Stimulated activated CD4-positive, alpha-beta T cell treated with anti-CD3 and anti-CD28 coated beads, Interleukin-4, amount 100 ng/mL, for 24 hours (primary cell): ENCODE measurements at regions not wholly inside any gene's neighbourhood (a gene's known extent, or its start where the extent isn't known, plus 50 kb on each side); places are given as distances from the start of the nearest gene placed in this dataset.

Source experiments
- DNase-seq: peaks from one replicate; pipeline ENCODE4 v3.0.0-alpha.2; 2020

DNA sequence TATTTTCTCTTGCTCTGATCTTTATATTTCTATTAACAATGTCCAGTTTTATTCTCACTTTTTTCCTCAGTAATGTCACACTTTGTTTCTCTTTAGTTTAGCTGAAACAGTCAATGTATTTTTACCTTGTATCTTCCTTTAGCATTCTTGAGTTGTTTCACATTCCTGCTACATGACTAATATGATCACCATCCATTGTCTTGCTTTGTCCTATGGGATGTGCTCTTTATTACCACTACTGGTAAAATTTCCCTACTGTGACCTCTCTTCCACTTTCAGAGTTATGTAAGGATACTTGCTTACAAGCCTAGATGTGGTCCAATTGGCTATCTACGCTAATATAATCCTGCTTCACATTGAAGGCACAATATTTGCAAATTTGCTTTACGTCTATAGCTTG, 457.9 kb downstream of the PIK3C3 start:
- no peak for DNase-seq

DNA sequence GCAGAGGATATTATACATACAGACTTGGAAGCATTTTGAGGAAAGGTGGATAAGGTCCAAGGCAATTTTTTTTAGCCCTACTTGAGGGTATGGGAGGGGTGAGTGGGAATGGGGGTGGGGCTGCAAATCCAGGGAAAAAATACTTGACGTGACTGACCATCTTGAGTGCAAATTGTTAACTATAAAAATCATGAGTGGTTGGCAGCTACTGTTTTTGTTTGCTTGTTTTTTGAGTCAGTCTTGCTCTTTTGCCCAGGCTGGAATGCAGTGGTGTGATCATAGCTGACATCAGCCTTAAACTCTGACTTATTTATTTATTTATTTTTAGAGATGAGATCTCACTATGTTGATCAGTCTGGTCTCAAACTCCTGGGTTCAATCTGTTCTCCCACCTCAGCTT, 458.8 kb downstream of the PIK3C3 start:
- DNase-seq: no peak

- no peak for DNase-seq
Measured at GRCh38 chr18:42414756-42415454, 459.9 kb downstream of the PIK3C3 start.

DNA sequence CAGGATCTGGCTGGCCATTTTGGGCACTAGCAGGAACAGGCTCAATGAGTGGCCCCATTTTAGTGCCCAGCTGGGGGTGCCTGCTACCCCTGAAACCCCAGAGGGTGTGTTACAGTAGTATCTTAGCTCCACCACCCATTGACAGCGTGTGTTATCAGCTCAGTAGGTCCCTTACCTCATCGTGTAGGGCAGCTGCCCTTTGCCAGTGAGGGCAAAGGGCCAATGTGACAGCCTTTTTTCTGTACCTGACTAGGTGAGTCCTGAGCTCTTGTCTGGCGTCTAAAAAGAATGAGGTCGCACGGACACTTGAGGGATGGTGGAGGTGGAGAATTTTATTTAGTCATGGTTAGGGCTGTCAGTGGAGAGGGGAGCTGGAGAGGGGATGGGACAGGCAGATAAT, 462.2 kb downstream of the PIK3C3 start:
- DNase-seq: no peak

- no peak for DNase-seq
Measured at GRCh38 chr18:42418121-42418520, 463.1 kb downstream of the PIK3C3 start.

- no peak for DNase-seq
Measured at GRCh38 chr18:42425025-42425424, 470.0 kb downstream of the PIK3C3 start.

- no peak for DNase-seq
Measured at GRCh38 chr18:42426496-42427015, 471.5 kb downstream of the PIK3C3 start.

- no peak for DNase-seq
Measured at GRCh38 chr18:42429196-42429595, 474.2 kb downstream of the PIK3C3 start.

GRCh38 chr18:42436222-42436765, 481.3 kb downstream of the PIK3C3 start:
- no peak for DNase-seq

- no peak for DNase-seq
Measured at GRCh38 chr18:42437001-42437400, 482.0 kb downstream of the PIK3C3 start.

DNA sequence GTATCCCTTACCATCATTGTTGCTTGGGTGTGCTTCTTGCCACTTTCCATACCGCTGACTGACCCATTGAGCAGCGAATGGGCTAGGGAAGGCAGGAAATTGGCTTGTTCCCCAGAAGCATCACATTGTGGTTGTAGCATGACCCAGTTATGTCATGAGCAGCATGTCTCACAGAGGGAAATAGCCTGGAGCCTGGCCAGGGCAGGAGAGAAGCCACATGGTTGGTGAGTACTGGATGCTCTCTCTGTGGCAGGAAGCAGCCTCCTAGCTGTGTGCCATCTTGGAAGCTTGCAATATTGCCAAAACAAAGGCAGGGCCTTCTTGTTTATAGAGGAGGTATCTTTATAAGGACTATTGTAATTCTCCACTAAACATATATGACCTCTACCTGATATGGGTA, 482.6 kb downstream of the PIK3C3 start:
- no peak for DNase-seq

DNA sequence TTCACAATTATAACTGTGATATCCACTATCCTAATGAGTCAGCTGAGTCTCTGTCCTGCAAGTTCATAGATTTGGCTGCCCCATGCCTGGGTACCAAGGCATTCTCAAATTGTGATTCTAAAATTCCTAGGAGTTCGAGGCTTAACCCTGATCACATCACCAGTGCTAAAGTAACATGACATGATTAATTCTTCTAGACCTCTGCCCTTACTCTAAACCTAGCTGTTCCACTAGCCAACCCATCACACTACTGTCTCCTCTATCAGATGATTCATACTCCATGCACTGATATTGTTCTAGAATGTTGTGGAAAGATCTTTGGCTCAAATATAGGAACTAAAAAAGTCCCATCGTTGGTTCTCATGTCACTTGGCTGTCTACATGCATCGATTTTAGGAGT, 487.6 kb downstream of the PIK3C3 start:
- no peak for DNase-seq

- DNase-seq: no peak
Measured at GRCh38 chr18:42444349-42444748, 489.3 kb downstream of the PIK3C3 start.

- no peak for DNase-seq
Measured at GRCh38 chr18:42445359-42445758, 490.3 kb downstream of the PIK3C3 start.

GRCh38 chr18:42446195-42446594, 491.2 kb downstream of the PIK3C3 start:
- no peak for DNase-seq

DNA sequence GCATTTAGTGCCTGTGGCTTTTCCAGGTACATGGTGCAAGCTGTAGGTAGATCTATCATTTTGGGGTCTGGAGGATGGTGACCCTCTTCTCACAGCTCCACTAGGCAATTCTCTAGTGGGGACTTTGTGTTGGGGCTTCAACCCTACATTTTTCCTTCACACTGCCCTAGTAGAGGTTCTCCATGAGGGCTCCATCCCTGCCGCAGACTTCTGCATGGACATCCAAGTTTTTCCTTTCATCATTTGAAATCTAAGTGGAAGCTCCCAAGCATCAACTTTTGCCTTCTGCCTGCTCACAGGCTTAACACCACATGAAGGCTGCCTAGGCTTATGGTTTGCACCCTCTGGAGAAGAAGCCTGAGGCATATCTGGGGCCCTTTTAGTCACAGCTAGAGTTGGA, 492.7 kb downstream of the PIK3C3 start:
- no peak for DNase-seq

- no peak for DNase-seq
Measured at GRCh38 chr18:42458226-42458625, 503.2 kb downstream of the PIK3C3 start.

- no peak for DNase-seq
Measured at GRCh38 chr18:42459873-42460272, 504.8 kb downstream of the PIK3C3 start.

DNA sequence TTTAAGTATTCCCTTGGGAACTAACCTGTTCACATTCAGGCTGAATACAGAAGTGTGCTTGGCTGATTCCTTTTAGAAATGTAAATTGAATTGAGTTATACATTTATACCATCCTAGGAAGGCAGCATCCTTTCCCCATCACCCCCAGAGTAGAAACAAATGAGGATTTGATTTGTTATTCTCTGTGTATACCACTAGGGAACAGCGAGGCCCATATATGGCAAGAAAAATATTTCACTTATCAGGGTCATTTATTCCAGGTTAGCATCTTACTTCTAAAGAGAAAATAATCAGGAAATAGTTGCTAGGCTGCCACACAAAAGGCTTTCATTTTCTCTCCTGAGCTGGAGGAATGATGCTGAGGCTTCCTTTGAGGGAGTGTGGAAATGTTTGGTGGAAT, 516.9 kb downstream of the PIK3C3 start:
- no peak for DNase-seq

DNA sequence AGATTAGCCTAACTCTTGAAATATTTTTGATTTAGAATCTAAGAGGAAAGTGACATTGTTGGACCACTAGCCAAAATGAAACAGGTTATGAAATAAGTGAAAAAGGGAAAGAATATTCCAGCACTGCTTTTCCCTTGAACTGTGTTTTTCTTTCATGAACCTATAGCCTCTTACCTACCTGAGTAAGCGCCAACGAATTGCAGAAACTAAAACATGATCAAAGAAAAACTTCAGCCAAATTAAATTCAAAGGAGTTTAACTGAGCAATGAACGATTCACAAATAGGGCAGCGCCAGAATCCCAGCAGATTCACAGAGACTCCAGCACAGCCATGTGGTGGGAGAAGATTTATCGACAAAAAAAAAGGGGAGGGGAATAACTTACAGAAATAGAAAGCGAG, 518.6 kb downstream of the PIK3C3 start:
- DNase-seq: no peak

- DNase-seq: no peak
Measured at GRCh38 chr18:42474577-42474976, 519.5 kb downstream of the PIK3C3 start.

DNA sequence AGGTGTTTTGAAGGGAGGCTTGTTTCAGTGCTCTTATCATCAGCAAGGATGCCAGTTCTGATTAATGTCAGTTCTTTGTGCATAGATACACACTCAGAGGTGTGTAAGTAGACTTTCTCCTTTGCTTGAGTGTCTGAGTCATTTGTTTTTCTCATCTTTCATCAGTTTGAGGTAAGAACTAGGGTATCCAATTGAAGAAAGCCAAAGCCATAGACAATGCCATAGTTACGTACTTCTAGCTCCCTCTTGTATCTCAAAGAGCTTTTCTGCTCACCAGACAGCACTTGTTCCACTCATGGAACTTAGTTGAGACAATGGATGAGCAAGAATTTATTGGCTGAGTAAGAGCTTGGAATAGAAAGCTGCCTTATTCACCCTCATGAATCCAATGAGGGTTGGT, 520.1 kb downstream of the PIK3C3 start:
- DNase-seq: no peak

DNA sequence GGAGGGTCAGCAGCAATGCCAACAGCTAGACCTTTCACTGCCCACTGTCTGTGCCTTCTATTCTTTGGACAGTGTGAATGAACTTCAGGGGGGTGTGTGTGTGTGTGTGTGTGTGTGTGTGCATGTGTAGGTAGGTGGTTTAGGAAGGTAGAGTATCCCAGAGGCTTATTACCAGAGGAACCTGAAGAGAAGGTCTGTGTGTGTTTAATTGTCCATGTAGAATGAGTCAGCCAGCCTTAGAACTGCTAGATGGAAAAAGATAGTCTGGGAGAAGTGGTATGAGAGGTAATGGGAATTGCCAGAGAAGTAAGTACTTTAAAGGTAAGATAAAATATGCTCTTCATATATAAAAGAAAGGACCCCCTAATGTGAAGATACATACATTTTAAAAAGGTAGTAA, 522.2 kb downstream of the PIK3C3 start:
- DNase-seq: no peak

DNA sequence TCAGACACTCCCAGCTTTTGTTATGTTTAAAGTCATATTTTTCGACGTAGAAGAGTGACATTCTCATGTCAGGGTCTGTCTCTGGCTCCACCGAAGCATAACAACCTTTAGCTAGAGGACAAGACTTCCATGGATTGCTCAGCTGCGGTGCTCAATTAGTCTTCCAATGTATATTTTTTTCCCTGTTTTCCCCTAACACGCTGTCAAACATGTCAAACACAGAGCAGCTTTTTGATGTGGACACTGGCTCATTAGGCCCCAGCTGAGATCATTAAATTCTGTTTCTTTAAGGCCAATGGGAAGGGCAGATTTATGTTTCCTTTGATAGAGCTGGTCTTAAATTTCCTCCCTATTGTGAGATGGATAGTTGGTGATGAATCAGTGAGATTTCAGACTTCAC, 525.4 kb downstream of the PIK3C3 start:
- DNase-seq: no peak

- DNase-seq: no peak
Measured at GRCh38 chr18:42484648-42485047, 529.6 kb downstream of the PIK3C3 start.
